Immature natural killer cell (primary cell): ENCODE measurements at regions not wholly inside any gene's neighbourhood (a gene's known extent, or its start where the extent isn't known, plus 50 kb on each side); places are given as distances from the start of the nearest gene placed in this dataset.
A peak's percentile ranks its signal among the peaks of the same experiment; 100 is the strongest.

Experiments
- DNase-seq, 3 donors: peaks; one replicate each; pipeline ENCODE4 v3.0.0; 2022; ENCODE audit warnings: mixed read lengths in 1 of 3
- H3K27ac Mint-ChIP-seq, 6 donors: one replicate each; pipeline ENCODE4 v1.8.0; 2020; ENCODE audit warnings: mixed read lengths in 6 of 6, mild to moderate bottlenecking in 5 of 6, inconsistent platforms in 4 of 6, moderate library complexity in 3 of 6
- H3K27me3 Mint-ChIP-seq, 3 donors: one replicate each; pipeline ENCODE4 v1.8.0; 2020 to 2021; ENCODE audit warnings: low read depth in 3 of 3, mild to moderate bottlenecking in 3 of 3, mixed read lengths in 3 of 3, moderate library complexity in 3 of 3, inconsistent platforms in 1 of 3
- H3K36me3 Mint-ChIP-seq, 3 donors: one replicate each; pipeline ENCODE4 v1.8.0; 2020; ENCODE audit warnings: mixed read lengths in 3 of 3, inconsistent platforms in 2 of 3, mild to moderate bottlenecking in 2 of 3
- H3K4me1 Mint-ChIP-seq, 2 donors: one replicate each; pipeline ENCODE4 v1.8.0; 2020; ENCODE audit warnings: inconsistent platforms in 2 of 2, mild to moderate bottlenecking in 2 of 2, mixed read lengths in 2 of 2, moderate library complexity in 1 of 2
- H3K4me3 Mint-ChIP-seq, 5 donors: one replicate each; pipeline ENCODE4 v1.8.0; 2020; ENCODE audit warnings: mild to moderate bottlenecking in 5 of 5, mixed read lengths in 5 of 5, inconsistent platforms in 3 of 5, moderate library complexity in 3 of 5
- H3K9me3 Mint-ChIP-seq, 6 donors: one replicate each; pipeline ENCODE4 v1.8.0; 2020; ENCODE audit warnings: mild to moderate bottlenecking in 6 of 6, mixed read lengths in 6 of 6, inconsistent platforms in 4 of 6, moderate library complexity in 3 of 6

DNA sequence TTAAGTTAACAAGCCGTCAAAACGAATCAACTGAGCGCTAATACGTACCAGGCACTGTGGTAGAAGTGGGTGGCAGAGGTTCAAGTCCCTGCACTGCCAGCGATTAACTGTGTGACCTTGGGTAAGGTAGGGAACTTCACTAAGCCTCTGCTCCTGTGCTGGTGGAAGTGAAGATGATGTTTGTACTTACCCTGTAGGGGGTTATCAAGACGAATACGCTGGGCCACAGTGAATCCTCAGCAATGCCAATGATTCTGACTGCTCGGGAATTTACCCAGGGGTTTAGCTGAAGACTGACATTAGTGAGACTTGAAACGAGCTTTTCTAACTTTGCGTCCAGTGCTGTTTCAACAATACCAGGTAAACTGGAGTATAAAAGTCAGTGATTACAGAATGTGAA, 305.3 kb downstream of the FGF9 start:
- no peaks in the 10 kb centered on the region for H3K4me1 Mint-ChIP-seq
- H3K4me3 Mint-ChIP-seq = no peak overlapping the region
- peaks cover 0 to 4% (median 0%) of the 10 kb centered on the region in 3 donors for H3K36me3 Mint-ChIP-seq
- no peak for DNase-seq
- H3K9me3 Mint-ChIP-seq = peaks cover 0 to 1% (median 0%) of the 10 kb centered on the region in 6 donors
- no peak overlapping the region for H3K27ac Mint-ChIP-seq
- peaks cover 0 to 2% (median 2%) of the 10 kb centered on the region in 3 donors for H3K27me3 Mint-ChIP-seq

DNA sequence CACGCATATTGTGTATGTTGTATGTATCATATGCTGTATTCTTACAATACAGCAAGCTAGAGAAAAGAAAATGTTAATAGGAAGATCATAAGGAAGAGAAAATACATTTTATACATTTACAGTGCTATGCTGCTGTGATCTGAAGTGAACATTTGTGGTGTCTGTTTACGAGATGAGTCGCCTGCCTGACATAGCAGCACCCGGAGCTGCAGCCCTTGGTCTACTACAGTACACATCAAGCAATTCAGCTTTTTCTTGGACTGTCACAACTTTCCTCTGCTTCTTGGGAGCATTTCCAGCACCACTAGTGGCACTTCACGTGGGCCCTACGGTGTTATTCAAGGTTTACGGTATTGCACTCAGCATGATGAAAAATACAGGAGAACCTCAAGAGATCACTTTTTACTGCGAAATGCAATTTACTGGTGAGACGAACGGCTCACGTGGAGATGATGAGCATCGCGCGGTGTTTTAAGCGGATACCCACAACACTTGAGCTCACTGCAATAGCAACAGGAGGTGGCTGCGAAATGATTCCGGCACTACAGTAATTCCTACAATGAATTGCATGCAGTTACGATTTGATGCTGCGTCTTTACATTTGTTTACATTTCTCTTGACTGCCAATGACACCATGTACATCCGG, 308.4 kb downstream of the FGF9 start:
- no peak for DNase-seq
- peaks cover 0 to 4% (median 0%) of the 10 kb centered on the region in 3 donors for H3K36me3 Mint-ChIP-seq
- H3K4me3 Mint-ChIP-seq = no peak overlapping the region
- peaks cover 2% of the 10 kb centered on the region in 3 donors for H3K27me3 Mint-ChIP-seq
- H3K4me1 Mint-ChIP-seq = no peaks in the 10 kb centered on the region
- H3K27ac Mint-ChIP-seq = no peak overlapping the region
- H3K9me3 Mint-ChIP-seq = peaks cover 0 to 1% (median 0%) of the 10 kb centered on the region in 6 donors

DNA sequence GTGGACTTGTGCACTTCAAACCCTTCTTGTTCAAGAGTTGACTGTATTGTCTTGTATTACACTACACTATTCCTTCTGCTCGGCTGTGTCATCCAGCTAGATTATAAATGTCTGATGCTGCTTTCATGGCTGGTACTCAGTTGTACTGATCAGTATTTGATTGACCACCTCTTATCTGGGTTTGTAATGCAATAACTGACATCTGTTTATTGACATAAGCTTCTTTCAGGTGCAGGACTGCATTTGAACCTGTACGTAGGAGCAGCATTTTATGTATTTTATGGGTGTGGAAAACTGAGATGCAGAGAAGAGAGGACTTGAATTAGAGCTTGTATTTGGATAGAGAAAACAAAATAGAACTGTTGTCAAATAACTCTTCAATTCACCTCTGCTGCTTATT, 309.2 kb downstream of the FGF9 start:
- no peak for DNase-seq
- no peaks in the 10 kb centered on the region for H3K4me1 Mint-ChIP-seq
- H3K9me3 Mint-ChIP-seq = peaks cover 0 to 1% (median 0%) of the 10 kb centered on the region in 6 donors
- no peak overlapping the region for H3K27ac Mint-ChIP-seq
- H3K27me3 Mint-ChIP-seq = peaks cover 2% of the 10 kb centered on the region in 3 donors
- peaks cover 0 to 4% (median 0%) of the 10 kb centered on the region in 3 donors for H3K36me3 Mint-ChIP-seq
- no peak overlapping the region for H3K4me3 Mint-ChIP-seq

DNA sequence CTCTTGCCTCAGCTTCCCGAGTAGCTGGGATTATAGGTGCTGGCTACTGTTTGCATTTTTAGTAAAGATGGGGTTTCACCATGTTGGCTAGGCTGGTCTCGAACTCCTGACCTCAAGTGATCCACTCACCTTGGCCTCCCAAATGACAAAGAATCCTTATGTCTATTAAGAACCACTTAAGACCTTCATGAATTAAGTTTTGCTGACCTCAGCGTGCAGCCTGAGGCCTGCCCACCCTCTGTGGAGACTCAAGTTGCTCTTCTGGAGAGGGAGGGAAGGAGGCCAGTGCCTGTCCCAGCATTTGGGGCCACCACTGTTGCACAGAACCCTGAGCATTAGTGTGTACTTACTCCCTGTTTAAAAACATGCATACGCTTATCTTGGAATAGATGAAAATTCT, 313.3 kb downstream of the FGF9 start:
- Mint-ChIP-seq H3K9me3 (peaks cover 0 to 1% (median 0%) of the 10 kb centered on the region in 6 donors), H3K4me3 (no peak overlapping the region), H3K27ac (no peak overlapping the region)

DNA sequence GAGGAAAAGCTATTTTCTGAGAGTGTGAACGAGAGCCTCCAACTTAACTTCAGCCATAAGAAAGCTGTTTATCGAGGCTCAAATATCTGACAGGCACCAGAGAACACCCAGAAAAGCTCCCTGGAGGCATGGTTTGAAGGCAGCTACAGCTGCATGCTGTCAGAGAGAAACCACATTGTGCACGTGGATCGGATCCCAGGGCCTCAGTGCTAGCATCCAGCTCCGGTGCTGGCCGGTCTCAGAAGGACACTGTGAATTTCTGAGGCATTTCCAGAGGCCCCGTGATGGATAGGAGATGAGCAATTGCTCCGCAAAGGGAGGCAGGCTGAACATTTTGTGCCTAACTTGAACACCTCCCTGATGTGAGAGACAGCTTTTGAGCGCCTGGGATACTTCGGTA, 315.7 kb downstream of the FGF9 start:
- Mint-ChIP-seq H3K4me1 (no peaks in the 10 kb centered on the region), H3K27me3 (peaks cover 0 to 12% (median 2%) of the 10 kb centered on the region in 3 donors), H3K4me3 (no peak overlapping the region), H3K27ac (no peak overlapping the region), H3K36me3 (no peaks in the 10 kb centered on the region), H3K9me3 (no peaks in the 10 kb centered on the region)
- DNase-seq = no peak

More for the DNA sequence above, 313.3 kb downstream of the FGF9 start:
- no peaks in the 10 kb centered on the region for H3K4me1 Mint-ChIP-seq
- H3K36me3 Mint-ChIP-seq = peaks cover 0 to 4% (median 0%) of the 10 kb centered on the region in 3 donors
- H3K27me3 Mint-ChIP-seq = peaks cover 0 to 6% (median 2%) of the 10 kb centered on the region in 3 donors
- no peak for DNase-seq

DNA sequence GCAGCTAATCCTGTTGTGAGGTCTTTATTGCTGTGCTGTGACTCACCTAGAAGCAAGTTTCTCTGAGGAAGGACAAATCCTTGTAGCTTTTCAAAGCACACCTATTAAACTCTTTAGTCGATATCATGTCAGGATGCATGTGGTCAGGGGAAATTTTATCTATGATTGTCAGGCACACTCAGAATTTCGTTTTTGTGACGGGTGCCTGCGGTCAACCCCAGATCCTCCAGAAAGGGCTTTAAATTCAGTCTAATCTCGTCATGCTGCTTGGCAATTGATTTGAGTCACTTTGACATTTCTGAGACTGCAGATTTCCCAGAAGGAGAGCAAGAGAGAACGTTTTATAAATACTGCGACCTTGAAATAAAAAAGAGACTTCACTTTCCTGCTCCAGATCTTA, 316.9 kb downstream of the FGF9 start:
- no peak overlapping the region for H3K4me3 Mint-ChIP-seq
- DNase-seq = no peak
- no peaks in the 10 kb centered on the region for H3K4me1 Mint-ChIP-seq
- H3K27ac Mint-ChIP-seq = no peak overlapping the region
- H3K27me3 Mint-ChIP-seq = peaks cover 0 to 12% (median 5%) of the 10 kb centered on the region in 3 donors
- no peaks in the 10 kb centered on the region for H3K9me3 Mint-ChIP-seq
- H3K36me3 Mint-ChIP-seq = no peaks in the 10 kb centered on the region

DNA sequence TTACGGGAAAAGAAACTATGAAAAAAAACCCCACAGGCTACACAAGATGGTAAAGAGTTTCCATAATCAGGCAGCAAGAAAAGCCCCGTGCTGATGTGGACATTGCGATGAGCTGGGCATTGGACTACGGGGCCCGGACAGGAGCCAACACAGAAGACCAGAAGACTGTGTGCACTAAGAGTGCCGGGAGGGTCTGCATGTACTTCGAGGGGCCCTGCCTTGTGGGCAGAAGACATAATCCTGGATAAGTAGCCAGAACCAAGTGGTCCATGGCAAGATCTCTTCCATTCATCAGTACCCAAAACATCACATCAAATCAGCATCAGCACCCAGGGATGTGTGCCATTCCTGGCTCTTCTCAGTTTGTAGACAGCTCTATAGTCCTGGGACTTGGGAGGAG, 317.8 kb downstream of the FGF9 start:
- Mint-ChIP-seq H3K4me3 (no peak overlapping the region), H3K9me3 (no peaks in the 10 kb centered on the region), H3K36me3 (no peaks in the 10 kb centered on the region), H3K27ac (peak overlapping the region in 1 of 6 donors; percentile 47), H3K4me1 (no peaks in the 10 kb centered on the region), H3K27me3 (peaks cover 0 to 12% (median 3%) of the 10 kb centered on the region in 3 donors)
- DNase-seq = no peak

DNA sequence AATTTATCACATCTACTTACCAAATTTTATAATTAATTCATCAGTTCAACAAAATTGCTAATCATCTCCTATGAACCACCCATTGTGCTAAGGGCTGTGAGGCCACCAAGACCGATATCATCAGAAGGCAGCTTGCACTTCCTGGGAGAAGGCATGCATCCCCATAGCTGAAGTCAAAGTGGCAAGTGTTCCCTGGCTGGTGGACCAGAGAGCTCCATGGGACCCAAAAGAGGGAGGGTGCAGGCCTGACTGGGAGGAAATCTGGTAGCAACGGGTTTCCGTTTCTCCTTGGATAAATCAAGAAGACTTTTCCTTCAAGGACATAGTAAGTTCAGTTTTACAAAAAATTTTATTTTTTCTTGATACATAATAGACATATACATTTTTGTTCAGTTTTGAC, 325.2 kb downstream of the FGF9 start:
- Mint-ChIP-seq H3K4me1 (no peaks in the 10 kb centered on the region), H3K9me3 (no peaks in the 10 kb centered on the region), H3K4me3 (no peak overlapping the region), H3K27me3 (peaks cover 2 to 5% (median 4%) of the 10 kb centered on the region in 3 donors), H3K27ac (no peak overlapping the region), H3K36me3 (no peaks in the 10 kb centered on the region)
- DNase-seq = no peak

DNA sequence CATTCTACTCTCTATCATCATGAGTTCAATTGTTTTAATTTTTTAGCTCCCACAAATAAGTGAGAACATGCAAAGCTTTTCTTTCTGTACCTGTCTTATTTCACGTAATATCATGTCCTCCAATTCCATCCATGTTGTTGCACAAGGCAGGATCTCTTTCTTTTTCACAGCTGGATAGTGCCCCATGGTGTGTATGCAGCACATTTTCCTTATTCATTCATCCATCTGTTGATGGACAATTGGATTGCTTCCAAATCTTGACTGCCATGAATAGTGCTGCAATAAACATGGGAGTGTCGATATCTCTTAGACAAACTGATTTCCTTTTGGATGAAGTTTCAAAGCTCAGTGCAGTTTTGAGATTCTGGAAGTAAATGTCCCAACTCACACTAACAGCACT, 326.9 kb downstream of the FGF9 start:
- H3K9me3 Mint-ChIP-seq = no peaks in the 10 kb centered on the region
- no peak for DNase-seq
- no peaks in the 10 kb centered on the region for H3K36me3 Mint-ChIP-seq
- no peak overlapping the region for H3K27ac Mint-ChIP-seq
- peaks cover 2 to 5% (median 4%) of the 10 kb centered on the region in 3 donors for H3K27me3 Mint-ChIP-seq
- H3K4me1 Mint-ChIP-seq = no peaks in the 10 kb centered on the region
- no peak overlapping the region for H3K4me3 Mint-ChIP-seq

DNA sequence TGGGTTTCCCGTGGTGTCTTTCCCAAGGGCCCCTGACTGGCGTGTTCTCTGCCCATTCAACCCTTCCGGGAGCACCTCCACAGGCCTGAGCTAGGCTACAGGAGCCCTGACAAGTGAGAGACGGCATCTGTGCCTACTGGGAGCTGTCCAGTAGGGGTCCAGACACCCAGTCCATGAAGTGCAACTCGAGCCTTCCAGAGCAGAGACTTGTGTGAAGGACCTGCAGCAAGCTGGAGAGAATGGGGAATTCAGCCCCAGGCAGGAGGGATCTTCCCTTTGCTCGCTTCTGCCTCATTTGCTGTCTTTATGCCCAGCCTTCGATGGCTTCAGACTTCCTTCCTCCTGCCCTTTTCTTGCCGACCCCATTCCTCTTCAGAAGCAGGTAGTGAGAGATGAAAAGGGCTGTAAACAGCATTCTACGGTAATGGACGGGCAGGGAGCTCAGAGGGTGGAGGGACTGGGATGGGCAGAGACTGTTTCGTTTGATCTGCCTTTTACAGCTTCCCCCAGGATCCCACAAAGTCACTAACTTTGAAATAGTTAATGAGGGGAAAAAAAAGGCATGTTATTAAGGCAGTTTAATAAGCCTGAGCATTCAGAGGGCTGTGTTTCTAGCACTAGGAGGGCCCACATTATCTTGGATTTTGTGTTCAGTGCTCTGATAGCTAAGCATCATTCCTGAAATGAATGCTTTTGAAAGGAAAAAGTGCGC, 327.6 kb downstream of the FGF9 start:
- no peaks in the 10 kb centered on the region for H3K36me3 Mint-ChIP-seq
- H3K4me3 Mint-ChIP-seq = no peak overlapping the region

DNA sequence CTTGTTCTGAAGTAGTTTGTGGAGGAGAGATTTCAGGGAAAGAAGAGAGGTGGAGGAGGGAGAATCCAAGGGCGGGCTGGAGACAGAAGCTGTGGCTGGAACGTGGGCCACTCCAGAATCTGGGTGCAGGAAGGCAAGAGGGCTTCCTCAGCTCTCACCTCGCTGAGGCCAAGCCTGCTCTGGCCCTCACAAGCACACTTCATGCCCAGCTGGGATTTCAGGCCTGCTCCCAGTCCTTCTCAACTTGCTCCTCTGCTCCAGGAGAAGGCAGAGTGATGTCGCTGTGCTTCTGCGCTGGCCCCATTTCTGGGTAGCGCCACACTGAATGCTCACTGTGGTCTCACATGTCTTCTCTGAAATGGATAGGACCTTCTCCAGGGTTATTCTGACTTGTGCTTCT, 328.8 kb downstream of the FGF9 start:
- H3K4me1 Mint-ChIP-seq = no peaks in the 10 kb centered on the region
- H3K36me3 Mint-ChIP-seq = peaks cover 0 to 3% (median 0%) of the 10 kb centered on the region in 3 donors
- DNase-seq = no peak
- H3K27me3 Mint-ChIP-seq = peaks cover 2 to 5% (median 4%) of the 10 kb centered on the region in 3 donors
- H3K9me3 Mint-ChIP-seq = peaks cover 0 to 2% (median 0%) of the 10 kb centered on the region in 6 donors
- peak overlapping the region in 1 of 6 donors; percentile 14 for H3K27ac Mint-ChIP-seq
- H3K4me3 Mint-ChIP-seq = no peak overlapping the region

More for the DNA sequence above, 327.6 kb downstream of the FGF9 start:
- H3K27me3 Mint-ChIP-seq = peaks cover 2 to 5% (median 4%) of the 10 kb centered on the region in 3 donors
- H3K9me3 Mint-ChIP-seq = no peaks in the 10 kb centered on the region
- DNase-seq = no peak
- no peaks in the 10 kb centered on the region for H3K4me1 Mint-ChIP-seq
- no peak overlapping the region for H3K27ac Mint-ChIP-seq

DNA sequence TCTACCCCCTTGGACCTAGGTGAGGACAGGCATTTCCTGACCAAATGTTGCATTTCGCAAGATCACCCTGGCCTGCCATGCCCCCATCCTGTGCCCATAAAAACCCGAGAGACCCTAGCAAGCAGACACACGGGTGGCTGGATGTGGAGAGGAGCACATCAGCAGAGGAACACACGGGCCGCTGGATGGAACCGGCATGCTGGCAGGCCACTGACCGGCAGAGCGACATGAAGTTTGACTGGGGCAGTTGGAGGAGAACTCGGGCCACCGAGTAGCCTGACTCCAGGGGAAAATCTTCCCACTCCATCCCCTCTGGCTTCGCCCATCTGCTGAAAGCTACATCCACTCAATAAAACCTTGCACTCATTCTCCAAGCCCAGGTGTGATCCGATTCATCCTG, 329.3 kb downstream of the FGF9 start:
- Mint-ChIP-seq H3K27ac (no peak overlapping the region), H3K36me3 (peaks cover 0 to 3% (median 0%) of the 10 kb centered on the region in 3 donors), H3K4me3 (no peak overlapping the region), H3K4me1 (no peaks in the 10 kb centered on the region), H3K27me3 (peaks cover 2 to 5% (median 4%) of the 10 kb centered on the region in 3 donors), H3K9me3 (peaks cover 0 to 2% (median 0%) of the 10 kb centered on the region in 6 donors)
- no peak for DNase-seq

DNA sequence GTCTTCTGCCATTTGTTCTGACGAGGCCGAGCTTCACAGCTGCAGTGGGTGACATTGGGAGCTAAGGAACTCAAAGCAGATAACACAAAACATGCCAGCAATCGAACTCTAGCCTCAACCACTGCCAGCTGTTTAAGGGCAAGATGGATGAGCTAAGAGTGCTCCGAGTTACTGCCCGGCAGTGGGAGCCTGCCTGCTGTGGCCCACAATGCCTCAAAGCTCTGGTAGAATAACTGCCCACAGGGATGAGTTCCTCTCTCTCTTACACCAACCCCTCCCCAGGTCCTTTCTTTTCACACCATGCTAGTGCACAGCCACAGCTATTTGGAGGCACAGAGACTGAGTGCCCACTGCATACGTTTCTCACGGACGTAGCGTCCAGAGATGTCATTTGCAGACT, 330.5 kb downstream of the FGF9 start:
- no peak overlapping the region for H3K4me3 Mint-ChIP-seq
- H3K36me3 Mint-ChIP-seq = peaks cover 0 to 3% (median 0%) of the 10 kb centered on the region in 3 donors
- no peak for DNase-seq
- H3K9me3 Mint-ChIP-seq = peaks cover 0 to 2% (median 0%) of the 10 kb centered on the region in 6 donors
- H3K27ac Mint-ChIP-seq = no peak overlapping the region
- H3K4me1 Mint-ChIP-seq = no peaks in the 10 kb centered on the region
- H3K27me3 Mint-ChIP-seq = peaks cover 0 to 5% (median 2%) of the 10 kb centered on the region in 3 donors

DNA sequence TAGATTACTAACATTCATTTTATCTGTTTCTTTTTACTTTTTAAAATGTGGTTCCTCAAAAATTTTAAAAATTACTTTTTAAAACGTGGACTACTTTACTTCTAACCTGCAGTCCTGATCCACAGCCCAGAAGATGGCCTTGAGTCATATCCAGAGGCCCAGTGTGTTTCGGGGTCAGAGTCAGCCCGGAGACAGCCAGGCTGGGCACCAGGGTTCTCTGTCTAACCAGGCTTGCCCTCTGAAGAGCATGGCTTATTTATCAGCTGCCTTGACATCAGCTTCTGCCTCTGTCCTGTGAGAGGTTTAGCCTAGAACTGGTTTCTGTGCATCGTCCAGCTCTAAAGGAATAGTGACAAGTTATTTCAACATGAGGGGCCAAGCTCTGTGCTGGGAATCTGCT, 332.0 kb downstream of the FGF9 start:
- Mint-ChIP-seq H3K36me3 (peaks cover 0 to 3% (median 0%) of the 10 kb centered on the region in 3 donors), H3K27ac (no peak overlapping the region), H3K4me1 (no peaks in the 10 kb centered on the region), H3K9me3 (peaks cover 0 to 2% (median 0%) of the 10 kb centered on the region in 6 donors), H3K4me3 (no peak overlapping the region), H3K27me3 (peaks cover 0 to 5% (median 0%) of the 10 kb centered on the region in 3 donors)
- no peak for DNase-seq
